ENCODE measurements at regions not wholly inside any gene's neighbourhood (a gene's known extent, or its start where the extent isn't known, plus 50 kb on each side); places are given as distances from the start of the nearest gene placed in this dataset.

GRCh38 chrX:5155301-5155700 is 1073.4 kb downstream of the NLGN4X start:
- no peak for FAIRE-seq
- ChIA-PET CTCF (no interaction called here), POLR2A (no interaction called here)
- Histone ChIP-seq H3K4me1 (ENCODE audit: control insufficient read depth, extremely low read depth, insufficient read depth, low read length) (no peaks in the 10 kb centered on the region), H3K27me3 (ENCODE audit: control insufficient read depth in 2 of 2, insufficient read depth in 2 of 2, low read length in 2 of 2) (no peaks in the 10 kb centered on the region), H4K20me1 (replicated peaks; ENCODE audit: control insufficient read depth, extremely low read depth, insufficient read depth, low read length) (no peaks in the 10 kb centered on the region), H3K9ac (replicated peaks; ENCODE audit: extremely low read depth, insufficient read depth, low read length) (no peak overlapping the region), H3K4me3 (replicated peaks in 1 of 3; ENCODE audit: insufficient read depth in 1 of 3, low read depth in 1 of 3, low read length in 3 of 3) (no peak overlapping the region), H3K79me2 (ENCODE audit: control insufficient read depth, insufficient read depth, low read length) (no peaks in the 10 kb centered on the region), H3K9me3 (replicated peaks; ENCODE audit: control insufficient read depth, insufficient read depth, low read length) (no peaks in the 10 kb centered on the region), H3K4me2 (ENCODE audit: insufficient read depth, low read length) (no peak overlapping the region), H3K27ac (ENCODE audit: insufficient read depth, low read depth, low read length) (no peak overlapping the region), H3K36me3 (ENCODE audit: control insufficient read depth in 2 of 2, extremely low read depth in 1 of 2, insufficient read depth in 2 of 2, low read length in 2 of 2) (no peaks in the 10 kb centered on the region), H3K9me1 (replicated peaks; ENCODE audit: control insufficient read depth, extremely low read depth, insufficient read depth, low read length) (no peaks in the 10 kb centered on the region), H2AFZ (ENCODE audit: low read depth, low read length) (no peak overlapping the region)
- TF ChIP-seq GATA2 (IDR thresholded peaks at IDR 0.05; ENCODE audit: insufficient read depth, insufficient read length, low read depth, low read length), result no peak
- TF ChIP-seq MYC (IDR thresholded peaks at IDR 0.05; ENCODE audit: low read depth, low read length), result no peak
- TF ChIP-seq POLR2AphosphoS5 (IDR thresholded peaks at IDR 0.05; ENCODE audit: insufficient read depth, low read depth, low read length), result no peak
- TF ChIP-seq MAX (IDR thresholded peaks at IDR 0.05; ENCODE audit: insufficient read depth, insufficient read length), result no peak
- no peak for TF ChIP-seq JUN (IDR thresholded peaks at IDR 0.05; ENCODE audit: borderline replicate concordance, insufficient read depth, insufficient read length, low read depth)
- TF ChIP-seq FOS (IDR thresholded peaks at IDR 0.05; ENCODE audit: borderline replicate concordance, insufficient read depth, low read length), result no peak
- no peak for TF ChIP-seq POLR2A (IDR thresholded peaks at IDR 0.05; ENCODE audit: low read depth, low read length)
- TF ChIP-seq CTCF (IDR thresholded peaks at IDR 0.05; ENCODE audit: extremely low read depth in 1 of 2, insufficient read depth in 1 of 2, low read depth in 1 of 2, low read length in 2 of 2), result no peak
- no peak for TF ChIP-seq EZH2 (IDR thresholded peaks at IDR 0.05; ENCODE audit: borderline replicate concordance, low read depth, low read length, severe bottlenecking)
- no peak for DNase-seq (ENCODE audit: low read depth, low spot score)
- no TSS peak for BruUV-seq (replicated peaks)
- dilution Hi-C loops (cut with MboI; ENCODE audit: extremely low pct_ligation_motif_present, low sequenced_read_pairs) (no loop called here), intact Hi-C loops (cut with micrococcal nuclease) (no loop called here)
